T-cell (primary cell): ENCODE measurements at regions not wholly inside any gene's neighbourhood (a gene's known extent, or its start where the extent isn't known, plus 50 kb on each side); places are given as distances from the start of the nearest gene placed in this dataset.

Experiments
- ATAC-seq, 4 experiments: fragments of 200-7000 bp in 3 of 4; fragments of 150-1000 bp in 1 of 4; cut with Tn5 transposase; replicated peaks in 1 of 4; 1 replicate in 3 of 4; 2 replicates in 1 of 4; pipeline ENCODE4 v1.10.0; 2021; ENCODE audit warnings: moderate library complexity in 3 of 4, mild to moderate bottlenecking in 2 of 4, moderate number of reproducible peaks in 1 of 4
- CTCF ChIA-PET, 2 donors: fragments of 300-600 bp; sonication (Branson Sonifier 250); formaldehyde crosslinking; loops; one replicate each; lab custom pipeline; 2022; ENCODE audit warnings: antibody characterized with exemption in 2 of 2; lab: Charles Lee
- POLR2A ChIA-PET, 2 donors: fragments of 300-600 bp; sonication (Branson Sonifier 250); formaldehyde crosslinking; loops; one replicate each; lab custom pipeline; 2022; ENCODE audit warnings: antibody characterized with exemption in 2 of 2; lab: Charles Lee
- DNase-seq, 35 experiments: peaks; one replicate each; pipeline versions ENCODE4 v3.0.0 to v3.0.0-alpha.2; 2013 to 2023
- H3K27ac ChIP-seq: one replicate; pipeline ENCODE4 v1.5.1; 2013; ENCODE audit warnings: low read length
- H3K27me3 ChIP-seq, 2 experiments: replicated peaks in 1 of 2; 1 replicate in 1 of 2; 2 replicates in 1 of 2; pipeline versions ENCODE4 v1.6.1 to v1.7.0; 2013; ENCODE audit warnings: low read length in 1 of 2, mixed read lengths in 1 of 2; ENCODE audit not compliant: control insufficient read depth in 2 of 2, insufficient read depth in 2 of 2; ENCODE audit errors: extremely low read depth in 1 of 2
- H3K36me3 ChIP-seq, 2 donors: 1 replicate in 1 of 2; 2 replicates in 1 of 2; pipeline versions ENCODE4 v1.6.1 to v1.7.0; 2013; ENCODE audit warnings: low read length in 1 of 2; ENCODE audit not compliant: control insufficient read depth in 2 of 2, insufficient read depth in 1 of 2; ENCODE audit errors: extremely low read depth in 1 of 2
- H3K4me1 ChIP-seq, 2 experiments: 1 replicate in 1 of 2; 2 replicates in 1 of 2; pipeline versions ENCODE4 v1.6.1 to v1.7.0; 2013; ENCODE audit warnings: low read length in 2 of 2, mixed read lengths in 1 of 2; ENCODE audit not compliant: insufficient read depth in 2 of 2, control insufficient read depth in 1 of 2; ENCODE audit errors: extremely low read depth in 1 of 2
- H3K4me3 ChIP-seq, 2 donors: 1 replicate in 1 of 2; 2 replicates in 1 of 2; pipeline versions ENCODE4 v1.5.1 to v1.7.0; 2013; ENCODE audit warnings: mild to moderate bottlenecking in 2 of 2, low read length in 1 of 2, moderate library complexity in 1 of 2; ENCODE audit not compliant: control insufficient read depth in 1 of 2; ENCODE audit errors: extremely low read depth in 1 of 2
- H3K9me3 ChIP-seq: 2 replicates; pipeline ENCODE4 v1.7.0; 2013
- H3K27ac Mint-ChIP-seq, 2 donors: one replicate each; pipeline ENCODE4 v1.8.0; 2020 to 2021; ENCODE audit warnings: mild to moderate bottlenecking in 2 of 2, mixed read lengths in 2 of 2
- H3K27me3 Mint-ChIP-seq, 2 donors: one replicate each; pipeline ENCODE4 v1.8.0; 2021 to 2022; ENCODE audit warnings: mixed read lengths in 2 of 2
- H3K36me3 Mint-ChIP-seq: one replicate; pipeline ENCODE4 v1.8.0; 2021; ENCODE audit warnings: mixed read lengths
- H3K4me1 Mint-ChIP-seq, 3 donors: one replicate each; pipeline ENCODE4 v1.8.0; 2020 to 2022; ENCODE audit warnings: mixed read lengths in 3 of 3, mild to moderate bottlenecking in 1 of 3
- H3K4me3 Mint-ChIP-seq, 3 donors: one replicate each; pipeline ENCODE4 v1.8.0; 2020 to 2022; ENCODE audit warnings: mild to moderate bottlenecking in 3 of 3, mixed read lengths in 3 of 3, moderate library complexity in 3 of 3
- H3K9me3 Mint-ChIP-seq, 3 donors: one replicate each; pipeline ENCODE4 v1.8.0; 2020 to 2022; ENCODE audit warnings: mixed read lengths in 3 of 3
- WGBS: methylation state at CpG from one replicate; pipeline ENCODE4 v1.1.5; 2013; ENCODE audit warnings: missing lambda C conversion rate; ENCODE audit not compliant: insufficient coverage; 5-methylcytosine and 5-hydroxymethylcytosine counted together

DNA sequence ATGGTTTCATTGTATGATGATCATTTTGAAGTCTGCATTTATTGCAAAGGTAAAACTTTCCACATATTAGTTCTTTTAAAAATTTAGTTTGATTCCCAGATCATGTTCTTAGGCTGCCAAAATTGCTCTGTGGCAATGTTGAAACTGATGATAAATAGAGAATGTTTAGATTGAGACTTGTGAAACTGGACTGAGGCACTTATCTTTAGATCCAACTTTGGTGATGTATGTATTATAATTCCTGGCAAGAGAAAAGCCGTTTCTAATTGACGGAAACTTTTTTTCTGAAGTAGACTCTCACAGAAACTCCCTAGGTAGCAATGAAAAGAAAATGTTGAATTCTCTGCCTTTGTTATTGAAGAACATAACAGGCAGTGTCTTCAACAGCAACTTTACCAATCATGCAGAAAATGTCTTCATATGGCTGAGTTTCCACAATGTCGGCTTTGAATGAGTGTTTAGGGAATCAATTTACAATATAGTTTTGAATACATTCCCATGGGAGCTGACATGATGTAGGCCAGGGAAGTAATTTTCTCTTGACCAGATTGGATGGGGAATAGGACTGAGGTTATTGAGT is 456.2 kb downstream of the CD109 start:
- H3K36me3 Mint-ChIP-seq = no peaks in the 10 kb centered on the region
- no peak for DNase-seq
- no peaks in the 10 kb centered on the region for H3K27me3 ChIP-seq
- H3K4me1 Mint-ChIP-seq = no peaks in the 10 kb centered on the region
- no peaks in the 10 kb centered on the region for H3K9me3 ChIP-seq
- H3K27me3 Mint-ChIP-seq = no peaks in the 10 kb centered on the region
- no peak for ATAC-seq
- no peaks in the 10 kb centered on the region for H3K36me3 ChIP-seq
- no peak overlapping the region for H3K27ac Mint-ChIP-seq
- H3K4me3 ChIP-seq = no peak overlapping the region
- H3K9me3 Mint-ChIP-seq = no peaks in the 10 kb centered on the region
- H3K4me3 Mint-ChIP-seq = no peak overlapping the region
- POLR2A ChIA-PET = interaction anchor here in 1 of 2 donors (0.7 kb wide), 1 partner anchor 59 kb away, joined by 10 read pairs; no protein-coding TSS in a partner anchor
- no peaks in the 10 kb centered on the region for H3K4me1 ChIP-seq
- WGBS = no CpG with 5 or more reads among the region's 3 CpGs
- CTCF ChIA-PET = no interaction called here
- no peak overlapping the region for H3K27ac ChIP-seq

DNA sequence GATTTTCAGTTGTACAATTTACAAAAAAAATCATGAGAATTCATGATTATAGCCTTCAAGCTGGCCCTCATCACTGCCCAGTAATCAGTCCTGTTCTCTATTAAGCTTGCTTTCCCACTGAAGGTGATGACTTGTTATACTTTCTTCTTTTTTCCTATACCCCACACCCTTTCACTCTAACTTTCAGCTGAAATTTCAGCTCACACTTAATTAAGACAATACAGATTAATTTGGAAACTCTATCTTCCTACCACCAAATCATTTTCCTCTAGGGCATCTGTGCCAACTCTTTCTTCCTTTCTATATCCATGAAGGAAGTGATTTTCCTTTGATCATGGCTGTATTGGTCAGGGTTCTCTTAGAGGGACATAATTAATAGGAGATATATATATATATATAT is 449.9 kb downstream of the CD109 start:
- no peaks in the 10 kb centered on the region for H3K36me3 Mint-ChIP-seq
- no peak overlapping the region for H3K27ac ChIP-seq
- no peak overlapping the region for H3K4me3 ChIP-seq
- no peaks in the 10 kb centered on the region for H3K27me3 Mint-ChIP-seq
- peaks cover 0 to 4% (median 0%) of the 10 kb centered on the region in 3 donors for H3K9me3 Mint-ChIP-seq
- ATAC-seq (no peak), DNase-seq (no peak)
- no peaks in the 10 kb centered on the region for H3K4me1 ChIP-seq
- no peak overlapping the region for H3K4me3 Mint-ChIP-seq
- H3K36me3 ChIP-seq = no peaks in the 10 kb centered on the region
- ChIA-PET POLR2A (no interaction called here), CTCF (no interaction called here)
- H3K4me1 Mint-ChIP-seq = no peaks in the 10 kb centered on the region
- no peaks in the 10 kb centered on the region for H3K27me3 ChIP-seq
- no peaks in the 10 kb centered on the region for H3K9me3 ChIP-seq
- H3K27ac Mint-ChIP-seq = no peak overlapping the region

DNA sequence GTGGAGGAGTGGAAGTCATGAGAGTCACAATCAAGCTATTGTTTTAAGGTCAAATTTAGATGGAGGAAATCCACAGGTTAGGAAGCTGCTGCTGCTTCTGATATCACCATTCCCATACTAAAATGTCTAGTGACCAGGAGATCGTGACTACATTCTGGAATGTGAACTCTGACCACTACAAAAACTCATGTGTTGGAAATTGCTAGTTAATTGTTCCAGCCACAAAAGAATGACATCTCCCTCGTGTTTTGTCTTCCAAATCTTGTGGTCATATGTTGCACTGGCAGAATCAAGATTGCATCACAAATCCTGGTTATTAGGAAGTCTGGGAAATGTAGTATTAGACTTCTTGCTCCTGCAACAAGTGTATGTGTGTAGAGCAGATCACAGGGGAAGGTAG is 441.9 kb downstream of the CD109 start:
- Mint-ChIP-seq H3K4me3 (no peak overlapping the region), H3K9me3 (peaks cover 4 to 5% (median 5%) of the 10 kb centered on the region in 3 donors), H3K36me3 (no peaks in the 10 kb centered on the region), H3K4me1 (no peaks in the 10 kb centered on the region), H3K27ac (no peak overlapping the region), H3K27me3 (no peaks in the 10 kb centered on the region)
- no peak for DNase-seq
- H3K36me3 ChIP-seq = no peaks in the 10 kb centered on the region
- ChIA-PET CTCF (no interaction called here), POLR2A (no interaction called here)
- no peak for ATAC-seq
- no peaks in the 10 kb centered on the region for H3K9me3 ChIP-seq
- no CpG with 5 or more reads among the region's 2 CpGs for WGBS
- H3K4me1 ChIP-seq = no peaks in the 10 kb centered on the region
- H3K27ac ChIP-seq = no peak overlapping the region
- no peaks in the 10 kb centered on the region for H3K27me3 ChIP-seq
- H3K4me3 ChIP-seq = no peak overlapping the region

DNA sequence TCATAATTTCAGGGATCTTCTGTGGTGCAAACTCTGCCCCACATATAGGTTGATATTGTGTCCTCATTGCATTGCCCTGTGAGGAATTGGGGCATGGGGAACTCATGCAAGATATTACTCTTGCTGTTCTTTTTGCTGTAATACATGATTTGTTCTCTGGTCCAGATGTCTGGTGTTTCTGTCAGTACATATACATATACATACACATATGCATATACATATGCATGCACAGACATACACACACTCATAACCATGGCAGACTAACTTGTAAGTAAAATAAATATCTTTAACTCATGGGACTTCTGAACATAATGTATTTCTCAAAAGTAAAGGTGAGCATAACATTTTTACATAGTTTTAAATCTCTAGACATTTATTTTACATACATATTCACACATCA is 438.3 kb downstream of the CD109 start:
- Histone ChIP-seq H3K9me3 (no peaks in the 10 kb centered on the region), H3K27me3 (no peaks in the 10 kb centered on the region), H3K36me3 (no peaks in the 10 kb centered on the region), H3K4me1 (no peaks in the 10 kb centered on the region), H3K27ac (no peak overlapping the region), H3K4me3 (no peak overlapping the region)
- Mint-ChIP-seq H3K9me3 (peaks cover 0 to 5% (median 0%) of the 10 kb centered on the region in 3 donors), H3K36me3 (no peaks in the 10 kb centered on the region), H3K4me1 (no peaks in the 10 kb centered on the region), H3K27ac (no peak overlapping the region), H3K27me3 (peaks cover 0 to 3% of the 10 kb centered on the region in 2 donors), H3K4me3 (no peak overlapping the region)
- ChIA-PET CTCF (interaction anchor here in 1 of 2 donors (0.5 kb wide), 1 partner anchor 12 kb away, joined by 8 read pairs; no protein-coding TSS in a partner anchor), POLR2A (no interaction called here)
- ATAC-seq = no peak
- no peak for DNase-seq

DNA sequence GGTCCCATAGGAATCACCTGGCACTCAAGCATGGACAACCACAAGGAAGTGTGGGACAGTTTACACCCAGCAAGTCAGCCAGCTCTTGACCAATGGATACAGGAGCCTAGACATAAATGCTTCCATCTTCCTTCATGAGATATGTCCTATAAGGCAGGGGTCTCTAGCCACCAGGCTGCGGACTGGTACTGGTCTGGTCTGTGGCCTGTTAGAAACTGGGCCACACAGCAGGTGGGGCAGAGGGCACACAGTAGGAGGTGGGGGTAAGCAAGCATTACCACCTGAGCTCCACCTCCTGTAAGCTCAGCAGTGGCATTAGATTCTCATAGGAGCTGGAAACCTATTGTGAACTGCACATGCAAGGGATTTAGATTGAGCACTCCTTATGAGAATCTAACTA is 437.1 kb downstream of the CD109 start:
- Histone ChIP-seq H3K4me3 (no peak overlapping the region), H3K27ac (no peak overlapping the region), H3K27me3 (no peaks in the 10 kb centered on the region), H3K36me3 (no peaks in the 10 kb centered on the region), H3K4me1 (no peaks in the 10 kb centered on the region), H3K9me3 (no peaks in the 10 kb centered on the region)
- WGBS = no CpG with 5 or more reads among the region's 1 CpG
- Mint-ChIP-seq H3K4me3 (no peak overlapping the region), H3K9me3 (peaks cover 0 to 5% (median 0%) of the 10 kb centered on the region in 3 donors), H3K4me1 (no peaks in the 10 kb centered on the region), H3K27ac (no peak overlapping the region), H3K27me3 (peaks cover 0 to 3% of the 10 kb centered on the region in 2 donors), H3K36me3 (no peaks in the 10 kb centered on the region)
- no peak for ATAC-seq
- no peak for DNase-seq
- POLR2A ChIA-PET = no interaction called here
- CTCF ChIA-PET = no interaction called here

GRCh38 chr6:74130641-74131040 is 434.6 kb downstream of the CD109 start:
- peaks cover 0 to 3% of the 10 kb centered on the region in 2 donors for H3K27me3 Mint-ChIP-seq
- no peaks in the 10 kb centered on the region for H3K9me3 Mint-ChIP-seq
- ATAC-seq (no peak), DNase-seq (no peak)
- no peak overlapping the region for H3K4me3 ChIP-seq
- 100% methylated on average over 1 of the region's 2 CpGs for WGBS
- no peaks in the 10 kb centered on the region for H3K36me3 Mint-ChIP-seq
- H3K4me1 ChIP-seq = no peaks in the 10 kb centered on the region
- no peak overlapping the region for H3K4me3 Mint-ChIP-seq
- no peak overlapping the region for H3K27ac Mint-ChIP-seq
- CTCF ChIA-PET = no interaction called here
- no peaks in the 10 kb centered on the region for H3K4me1 Mint-ChIP-seq
- no peaks in the 10 kb centered on the region for H3K9me3 ChIP-seq
- POLR2A ChIA-PET = no interaction called here
- no peaks in the 10 kb centered on the region for H3K27me3 ChIP-seq
- no peaks in the 10 kb centered on the region for H3K36me3 ChIP-seq
- no peak overlapping the region for H3K27ac ChIP-seq

DNA sequence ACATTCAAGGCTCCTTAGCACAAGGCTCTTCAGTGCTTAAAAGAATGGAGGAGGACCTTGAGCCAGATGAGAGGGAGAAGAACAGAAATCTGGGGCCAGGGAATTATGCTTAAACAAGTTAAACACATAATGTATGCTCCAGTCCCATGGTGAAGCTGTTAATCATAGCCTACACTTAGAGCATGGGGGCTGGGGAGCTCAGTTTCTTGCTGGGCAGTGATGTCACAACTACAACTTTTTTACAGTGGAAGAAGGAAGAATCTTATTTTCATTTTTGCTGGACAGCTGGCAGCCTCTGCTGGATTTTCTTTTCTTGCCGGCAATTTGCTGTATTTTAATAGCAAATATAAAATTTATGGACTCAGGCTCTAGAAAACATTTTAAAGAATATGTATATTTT is 432.5 kb downstream of the CD109 start:
- no CpG with 5 or more reads among the region's 1 CpG for WGBS
- ATAC-seq (no peak), DNase-seq (no peak)
- Histone ChIP-seq H3K9me3 (no peaks in the 10 kb centered on the region), H3K4me1 (no peaks in the 10 kb centered on the region), H3K4me3 (no peak overlapping the region), H3K27ac (no peak overlapping the region), H3K27me3 (no peaks in the 10 kb centered on the region), H3K36me3 (no peaks in the 10 kb centered on the region)
- ChIA-PET POLR2A (no interaction called here), CTCF (no interaction called here)
- H3K4me3 Mint-ChIP-seq = no peak overlapping the region
- H3K36me3 Mint-ChIP-seq = no peaks in the 10 kb centered on the region
- H3K27me3 Mint-ChIP-seq = peaks cover 0 to 3% of the 10 kb centered on the region in 2 donors
- H3K9me3 Mint-ChIP-seq = no peaks in the 10 kb centered on the region
- H3K27ac Mint-ChIP-seq = no peak overlapping the region
- no peaks in the 10 kb centered on the region for H3K4me1 Mint-ChIP-seq
